Islet of Langerhans (tissue), 1 donor: ENCODE measurements at regions not wholly inside any gene's neighbourhood (a gene's known extent, or its start where the extent isn't known, plus 50 kb on each side); places are given as distances from the start of the nearest gene placed in this dataset.

Source experiments
- FAIRE-seq: peaks from one replicate; lab custom pipeline; 2011; peaks lifted over from hg19 to GRCh38; lab: Jason Lieb, UNC

DNA sequence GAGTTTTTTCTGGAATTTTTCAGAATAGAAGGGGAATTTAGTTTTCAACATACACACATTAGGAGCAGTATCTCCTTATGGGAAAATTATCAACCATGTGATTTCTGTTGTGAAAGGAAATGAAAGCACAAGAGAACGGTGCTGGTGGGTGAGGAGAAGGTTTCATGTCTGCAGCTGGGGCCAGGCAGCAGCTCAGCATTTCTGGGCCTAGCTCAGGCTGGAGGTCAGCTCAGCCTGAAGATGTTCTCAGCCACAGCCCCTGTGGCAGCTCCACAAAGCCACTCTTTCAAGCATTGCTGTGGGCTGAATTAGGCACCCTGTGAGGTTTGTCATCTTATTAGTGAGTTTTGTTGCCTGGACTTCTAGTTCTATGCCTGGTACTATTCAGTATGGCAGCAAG lies 90.3 kb downstream of the DIRAS2 start:
- FAIRE-seq: no peak

DNA sequence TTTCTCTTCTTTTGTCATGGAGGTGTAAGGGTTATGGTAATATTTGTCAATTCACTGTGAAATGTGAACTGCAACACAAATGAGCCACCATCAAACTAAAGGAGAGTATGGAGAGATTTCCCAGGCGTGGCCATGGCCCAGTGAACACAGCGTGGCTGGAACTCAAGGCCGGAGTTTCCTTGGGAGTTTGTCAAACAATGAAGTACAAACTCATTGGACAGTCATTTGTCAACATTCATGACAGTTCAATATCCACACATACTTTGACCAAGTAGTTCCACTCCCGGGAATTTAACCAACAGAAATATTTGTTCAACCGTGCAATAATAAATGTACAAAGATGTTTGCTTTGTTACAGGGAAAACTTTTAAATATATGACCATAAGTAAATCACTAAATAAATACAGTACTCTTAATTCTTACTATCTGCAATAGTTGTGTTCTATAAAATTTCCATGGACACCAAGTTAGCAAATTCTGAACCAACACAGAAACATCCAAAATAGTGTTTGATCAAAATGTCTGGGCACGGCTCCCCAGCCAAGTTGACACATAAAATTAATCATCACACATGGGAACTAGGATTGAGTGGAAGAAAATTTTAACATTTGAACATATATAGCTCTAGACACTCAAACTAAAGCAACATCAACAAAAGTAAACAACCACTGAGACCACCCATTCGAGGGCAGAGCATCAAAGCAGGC lies 87.1 kb downstream of the DIRAS2 start:
- peak; percentile 21 for FAIRE-seq

DNA sequence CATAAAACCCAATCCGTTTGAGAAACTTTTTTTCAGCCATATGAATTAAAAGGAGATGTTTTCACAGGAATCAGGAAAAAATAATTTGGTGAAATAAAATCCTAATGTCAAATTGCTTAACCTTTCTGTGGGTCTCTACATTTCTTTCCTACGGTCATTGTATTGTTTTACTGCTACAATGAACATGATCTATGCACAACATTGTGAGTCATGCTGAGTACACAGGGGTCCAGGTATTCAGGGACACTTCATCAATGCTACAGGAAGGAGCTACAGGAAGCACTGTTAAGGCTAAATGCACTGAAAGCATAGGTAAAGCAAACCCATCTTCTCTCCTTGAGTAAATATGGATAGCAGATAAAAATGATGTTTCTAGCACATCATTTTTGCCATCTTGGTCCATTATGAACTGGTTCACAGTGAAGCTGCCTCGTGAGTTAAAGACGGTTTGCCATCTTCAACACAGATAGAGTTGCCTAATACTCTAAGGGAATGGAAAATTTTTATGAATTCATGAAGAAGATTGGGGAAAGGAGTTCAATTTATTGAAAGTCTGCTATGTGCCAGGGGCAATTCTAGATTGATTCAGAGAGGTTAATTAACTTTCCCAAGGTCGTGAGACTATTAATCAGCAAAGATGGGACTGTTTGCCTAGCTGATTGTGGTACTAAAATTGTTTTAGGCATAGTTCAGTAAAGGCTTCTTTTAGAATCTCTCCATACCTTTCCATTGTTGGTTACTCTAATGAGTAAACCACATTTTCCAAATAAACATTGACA lies 85.5 kb downstream of the DIRAS2 start:
- no peak for FAIRE-seq

DNA sequence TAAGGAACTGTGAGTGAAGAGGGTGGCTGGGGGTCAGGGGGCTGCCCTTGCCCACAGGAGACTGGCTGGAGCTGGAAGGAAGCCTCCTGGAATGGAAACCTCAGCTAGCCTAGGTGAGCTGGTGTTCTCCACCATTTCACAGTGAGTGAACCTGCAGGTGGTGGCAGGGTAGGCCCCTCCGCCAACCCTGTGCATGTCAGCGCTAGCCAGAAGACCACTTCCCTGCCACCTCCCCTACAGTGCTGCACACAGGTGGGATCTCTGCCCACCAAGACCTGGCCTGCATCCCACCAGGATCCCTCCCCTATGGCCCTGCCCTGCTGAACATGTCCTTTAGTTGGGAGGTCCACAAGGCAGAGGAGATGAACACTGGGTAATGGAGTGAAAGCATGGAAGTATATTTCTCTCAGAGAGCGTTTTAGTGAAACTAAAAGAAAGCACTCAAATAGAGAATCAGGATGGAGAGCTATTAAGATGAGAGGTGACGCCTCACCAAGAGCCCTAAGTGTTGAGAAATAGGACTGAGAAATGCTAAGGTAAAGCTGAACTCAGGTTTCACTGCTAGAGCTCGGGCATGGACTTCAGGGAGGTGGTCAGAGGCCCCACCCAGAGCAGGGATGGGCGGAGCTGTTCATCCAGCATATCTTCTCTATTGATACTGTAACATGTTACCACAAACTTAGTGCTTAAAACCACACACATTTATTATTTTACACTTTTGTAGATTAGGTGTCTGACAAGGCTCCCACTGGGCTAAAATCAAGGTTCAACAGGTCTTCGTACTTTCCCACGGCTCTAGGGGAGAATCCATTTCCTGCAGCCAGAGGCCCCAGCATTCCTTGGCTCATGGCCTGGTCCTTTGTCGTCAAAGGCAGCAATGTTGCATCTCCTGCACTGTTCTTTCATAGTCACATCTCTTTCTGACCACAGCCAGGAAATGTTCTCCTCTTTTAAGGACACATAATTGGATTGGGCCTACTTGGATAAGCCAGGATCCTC lies 83.2 kb downstream of the DIRAS2 start:
- no peak for FAIRE-seq
